H1 (cell line): ENCODE measurements at regions not wholly inside any gene's neighbourhood (a gene's known extent, or its start where the extent isn't known, plus 50 kb on each side); places are given as distances from the start of the nearest gene placed in this dataset.

Source experiments
- CTCF ChIA-PET: fragments of 300-600 bp; sonication (Branson Sonifier 250); formaldehyde crosslinking; loops from one replicate; lab custom pipeline; 2021; ENCODE audit not compliant: partially characterized antibody; lab: Charles Lee
- POLR2A ChIA-PET: fragments of 300-600 bp; sonication (Branson Sonifier 250); formaldehyde crosslinking; loops from one replicate; lab custom pipeline; 2021; ENCODE audit warnings: inconsistent platforms; ENCODE audit not compliant: partially characterized antibody; lab: Charles Lee
- DNase-seq, 2 experiments: peaks; one replicate each; pipeline versions ENCODE4 v3.0.0 to v3.0.0-alpha.2; 2010 to 2022; ENCODE audit warnings: low spot score in 2 of 2, low read depth in 1 of 2, mixed read lengths in 1 of 2
- FAIRE-seq: peaks from 2 replicates; lab custom pipeline; 2011; peaks lifted over from hg19 to GRCh38; lab: Jason Lieb, UNC
- H2AFZ ChIP-seq: 2 replicates; pipeline ENCODE4 v1.8.1; 2012; ENCODE audit warnings: low read length, inconsistent platforms
- H2AK5ac ChIP-seq: 2 replicates; pipeline ENCODE4 v1.6.1; 2013; ENCODE audit warnings: low read depth, low read length
- H2BK120ac ChIP-seq: replicated peaks from 2 replicates; pipeline ENCODE3; 2013; ENCODE audit warnings: low read depth, low read length, inconsistent platforms
- H2BK12ac ChIP-seq: 2 replicates; pipeline ENCODE4 v1.6.1; 2013; ENCODE audit warnings: low read depth, low read length
- H2BK15ac ChIP-seq: 2 replicates; pipeline ENCODE4 v1.6.1; 2013; ENCODE audit warnings: low read length
- H2BK20ac ChIP-seq: 2 replicates; pipeline ENCODE4 v1.6.1; 2013; ENCODE audit warnings: low read length
- H2BK5ac ChIP-seq: 2 replicates; pipeline ENCODE4 v1.6.1; 2013; ENCODE audit warnings: low read depth, low read length
- H3K14ac ChIP-seq: 2 replicates; pipeline ENCODE4 v1.6.1; 2013; ENCODE audit warnings: inconsistent platforms; ENCODE audit not compliant: insufficient read length
- H3K18ac ChIP-seq: 2 replicates; pipeline ENCODE4 v1.6.1; 2013; ENCODE audit warnings: low read length; ENCODE audit errors: extremely low read depth
- H3K23ac ChIP-seq: 2 replicates; pipeline ENCODE4 v1.6.1; 2013; ENCODE audit warnings: inconsistent platforms; ENCODE audit not compliant: insufficient read length
- H3K23me2 ChIP-seq: 2 replicates; pipeline ENCODE4 v1.6.1; 2013; ENCODE audit warnings: low read depth, low read length
- H3K27ac ChIP-seq: 2 replicates; pipeline ENCODE4 v1.6.1; 2011; ENCODE audit warnings: low read depth, low read length, inconsistent platforms
- H3K27me3 ChIP-seq, 4 experiments: replicated peaks in 1 of 4; 1 replicate in 1 of 4; 2 replicates in 3 of 4; pipeline versions ENCODE4 v1.6.1 to v1.8.1; 2011 to 2013; ENCODE audit warnings: low read length in 3 of 4, mild to moderate bottlenecking in 3 of 4, inconsistent platforms in 2 of 4, mixed read lengths in 2 of 4, moderate library complexity in 1 of 4; ENCODE audit not compliant: control insufficient read depth in 3 of 4, insufficient read depth in 3 of 4; ENCODE audit errors: extremely low read depth in 1 of 4
- H3K36me3 ChIP-seq, 4 experiments: 2 replicates each; pipeline versions ENCODE4 v1.6.1 to v1.8.1; 2011 to 2013; ENCODE audit warnings: mild to moderate bottlenecking in 4 of 4, low read length in 3 of 4, moderate library complexity in 2 of 4, control low read depth in 1 of 4, inconsistent platforms in 1 of 4; ENCODE audit not compliant: insufficient read depth in 4 of 4, control insufficient read depth in 2 of 4
- H3K4ac ChIP-seq: replicated peaks from 2 replicates; pipeline ENCODE3; 2013; ENCODE audit warnings: low read length, low read depth, mixed read lengths, inconsistent platforms; ENCODE audit not compliant: insufficient read length
- H3K4me1 ChIP-seq, 4 experiments: replicated peaks in 1 of 4; 1 replicate in 1 of 4; 2 replicates in 3 of 4; pipeline versions ENCODE4 v1.6.1 to v1.8.1; 2011 to 2013; ENCODE audit warnings: low read length in 3 of 4, inconsistent platforms in 2 of 4, mixed read lengths in 1 of 4; ENCODE audit not compliant: insufficient read depth in 4 of 4, control insufficient read depth in 3 of 4
- H3K4me2 ChIP-seq, 2 experiments: 2 replicates each; pipeline versions ENCODE4 v1.6.1 to v1.8.1; 2011 to 2013; ENCODE audit warnings: low read depth in 2 of 2, low read length in 2 of 2, control low read depth in 1 of 2, inconsistent platforms in 1 of 2, mild to moderate bottlenecking in 1 of 2; ENCODE audit not compliant: insufficient read depth in 1 of 2
- H3K4me3 ChIP-seq, 4 experiments: fragments of 200-600, 300-600 bp in 1 of 4; sonication (generic), shearing (Covaris generic), sonication (Bioruptor Twin) in 1 of 4; 2 replicates each; pipeline versions ENCODE4 v1.5.1 to v1.8.1; 2011 to 2016; ENCODE audit warnings: low read length in 4 of 4, low read depth in 3 of 4, control low read depth in 2 of 4, inconsistent platforms in 2 of 4, mild to moderate bottlenecking in 2 of 4, mixed read lengths in 1 of 4, moderate library complexity in 1 of 4; ENCODE audit not compliant: insufficient read depth in 2 of 4; ENCODE audit errors: extremely low read depth in 1 of 4
- H3K56ac ChIP-seq: replicated peaks from 2 replicates; pipeline ENCODE3; 2013; ENCODE audit warnings: low read depth, mild to moderate bottlenecking, mixed read lengths, low read length, inconsistent platforms; ENCODE audit not compliant: insufficient read length
- H3K79me1 ChIP-seq: 2 replicates; pipeline ENCODE4 v1.6.1; 2013; ENCODE audit warnings: low read depth, low read length, control low read depth
- H3K79me2 ChIP-seq, 2 experiments: 2 replicates each; pipeline versions ENCODE4 v1.6.1 to v1.8.1; 2012 to 2013; ENCODE audit warnings: low read length in 2 of 2, mild to moderate bottlenecking in 2 of 2, inconsistent platforms in 1 of 2; ENCODE audit not compliant: insufficient read depth in 2 of 2, control insufficient read depth in 1 of 2
- H3K9ac ChIP-seq, 4 experiments: replicated peaks in 1 of 4; 1 replicate in 1 of 4; 2 replicates in 3 of 4; pipeline versions ENCODE4 v1.6.1 to v1.8.1; 2011 to 2013; ENCODE audit warnings: low read depth in 3 of 4, low read length in 3 of 4, control low read depth in 2 of 4, mild to moderate bottlenecking in 2 of 4, moderate library complexity in 2 of 4, inconsistent platforms in 1 of 4; ENCODE audit errors: extremely low read depth in 1 of 4
- H3K9me3 ChIP-seq, 2 experiments: 2 replicates each; pipeline versions ENCODE4 v1.6.1 to v1.8.1; 2012 to 2013; ENCODE audit warnings: mild to moderate bottlenecking in 2 of 2, moderate library complexity in 2 of 2, control low read depth in 1 of 2, inconsistent platforms in 1 of 2, low read depth in 1 of 2, low read length in 1 of 2, mixed read lengths in 1 of 2; ENCODE audit not compliant: insufficient read depth in 2 of 2
- H4K20me1 ChIP-seq, 2 experiments: replicated peaks in 1 of 2; 2 replicates each; pipeline versions ENCODE3 to v1.8.1; 2011 to 2013; ENCODE audit warnings: inconsistent platforms in 2 of 2, low read length in 2 of 2, mild to moderate bottlenecking in 1 of 2; ENCODE audit not compliant: insufficient read depth in 2 of 2, control insufficient read depth in 1 of 2
- H4K5ac ChIP-seq: 2 replicates; pipeline ENCODE4 v1.6.1; 2013; ENCODE audit warnings: low read length, low read depth, mixed read lengths, inconsistent platforms; ENCODE audit not compliant: insufficient read length
- H4K8ac ChIP-seq: 2 replicates; pipeline ENCODE4 v1.8.0; 2013; ENCODE audit warnings: mild to moderate bottlenecking, moderate library complexity, low read length, inconsistent platforms; ENCODE audit not compliant: insufficient read depth; ENCODE audit errors: extremely low read depth
- H4K91ac ChIP-seq: replicated peaks from 2 replicates; pipeline ENCODE3; 2013; ENCODE audit warnings: low read length, mixed read lengths, inconsistent platforms; ENCODE audit not compliant: insufficient read length
- CBX8 ChIP-seq: fragments of 300-800, 300-1000 bp; sonication (generic); IDR thresholded peaks from 2 replicates; pipeline ENCODE4 v1.7.1; 2016; ENCODE audit warnings: low read depth, low read length, borderline replicate concordance
- EP300 ChIP-seq, 2 experiments: IDR thresholded peaks; 1 replicate in 1 of 2; 2 replicates in 1 of 2; pipeline ENCODE4 v1.6.1; 2011 to 2012; ENCODE audit warnings: low read depth in 2 of 2, low read length in 2 of 2, mild to moderate bottlenecking in 2 of 2, borderline replicate concordance in 1 of 2, inconsistent platforms in 1 of 2, moderate library complexity in 1 of 2
- EZH2 ChIP-seq: fragments of 200-600 bp; sonication (generic); IDR thresholded peaks from 2 replicates; pipeline ENCODE4 v1.7.1; 2012; ENCODE audit warnings: low read depth, mild to moderate bottlenecking, moderate library complexity, low read length, inconsistent platforms; ENCODE audit not compliant: severe bottlenecking
- FOSL1 ChIP-seq: IDR thresholded peaks from 2 replicates; pipeline ENCODE4 v1.6.1; 2011; ENCODE audit warnings: mild to moderate bottlenecking, low read depth, low read length, moderate library complexity; ENCODE audit not compliant: insufficient read depth
- GTF2F1 ChIP-seq: IDR thresholded peaks from 2 replicates; pipeline ENCODE4 v1.6.1; 2012; ENCODE audit warnings: low read depth, low read length, improper control_type of control experiment, borderline replicate concordance
- HDAC2 ChIP-seq, 2 experiments: fragments of 300-600 bp in 1 of 2; sonication (generic) in 1 of 2; IDR thresholded peaks; 2 replicates each; pipeline ENCODE4 v1.6.1; 2011 to 2012; ENCODE audit warnings: low read depth in 2 of 2, low read length in 2 of 2, mild to moderate bottlenecking in 2 of 2, moderate library complexity in 2 of 2, borderline replicate concordance in 1 of 2, inconsistent platforms in 1 of 2
- KDM4A ChIP-seq: IDR thresholded peaks from one replicate; pipeline ENCODE4 v1.7.1; 2012; ENCODE audit warnings: low read depth, mild to moderate bottlenecking, moderate library complexity, low read length, inconsistent platforms; ENCODE audit not compliant: severe bottlenecking
- POU5F1 ChIP-seq: IDR thresholded peaks from 2 replicates; pipeline ENCODE4 v1.6.1; 2011; ENCODE audit warnings: low read depth, mild to moderate bottlenecking, low read length, moderate library complexity
- RBBP5 ChIP-seq: IDR thresholded peaks from 2 replicates; pipeline ENCODE4 v1.7.1; 2012; ENCODE audit warnings: low read depth, mild to moderate bottlenecking, inconsistent platforms, low read length, moderate library complexity, borderline replicate concordance
- SIRT6 ChIP-seq: IDR thresholded peaks from one replicate; pipeline ENCODE4 v1.7.1; 2012; ENCODE audit warnings: low read length, inconsistent platforms
- SIX5 ChIP-seq: IDR thresholded peaks from 2 replicates; pipeline ENCODE4 v1.6.1; 2011; ENCODE audit warnings: mild to moderate bottlenecking, low read depth, low read length
- TAF1 ChIP-seq: IDR thresholded peaks from 2 replicates; pipeline ENCODE4 v1.6.1; 2011; ENCODE audit warnings: mild to moderate bottlenecking, low read depth, low read length
- TF ChIP-seq, protein P1 (sequence below), 3 experiments: IDR thresholded peaks; 1 replicate in 2 of 3; 2 replicates in 1 of 3; pipeline versions ENCODE4 v1.5.1 to v1.6.1; 2011; ENCODE audit warnings: low read length in 3 of 3, mild to moderate bottlenecking in 3 of 3, inconsistent platforms in 2 of 3, low read depth in 1 of 3, moderate library complexity in 1 of 3; ENCODE audit not compliant: insufficient read depth in 1 of 3; ENCODE audit errors: control extremely low read depth in 1 of 3

DNA sequence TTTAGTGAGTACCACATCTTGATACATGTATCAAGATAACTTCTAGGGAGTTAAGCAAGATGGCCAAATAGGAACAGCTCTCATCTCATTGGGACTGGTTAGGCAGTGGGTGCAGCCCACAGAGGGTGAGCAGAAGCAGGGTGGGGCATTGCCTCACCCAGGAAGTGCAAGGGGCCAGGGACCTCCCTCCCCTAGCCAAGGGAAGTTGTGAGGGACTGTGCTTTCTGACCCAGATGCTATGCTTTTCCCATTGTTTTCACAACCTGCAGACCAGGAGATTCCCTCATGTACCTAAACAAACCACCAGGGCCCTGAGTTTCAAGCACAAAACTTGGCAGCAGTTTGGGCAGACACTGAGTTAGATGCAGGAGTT is 665.0 kb upstream of the CBLB start:
- DNase-seq = no peak
- Histone ChIP-seq H3K18ac (no peak overlapping the region), H3K4me2 (no peak overlapping the region), H3K56ac (no peak overlapping the region), H2BK20ac (no peak overlapping the region), H3K4me3 (no peak overlapping the region), H3K9me3 (0 out of 4 replicates have a peak, but pooled peaks cover 3 to 10% of the 10 kb centered on the region in 2 experiments), H3K4ac (no peak overlapping the region), H3K27ac (no peak overlapping the region), H3K14ac (no peak overlapping the region), H3K9ac (no peak overlapping the region), H4K20me1 (no peaks in the 10 kb centered on the region), H2BK120ac (peak overlapping the region; percentile 72), H3K79me2 (no peaks in the 10 kb centered on the region), H4K91ac (no peak overlapping the region), H2AK5ac (no peak overlapping the region), H3K23ac (no peak overlapping the region), H4K5ac (no peak overlapping the region), H3K27me3 (no peaks in the 10 kb centered on the region), H3K79me1 (no peaks in the 10 kb centered on the region), H3K36me3 (no peaks in the 10 kb centered on the region; a peak in 2 of 8 replicates), H3K23me2 (no peaks in the 10 kb centered on the region), H4K8ac (no peak overlapping the region; the same call in 1 of the 2 replicates), H3K4me1 (no peaks in the 10 kb centered on the region), H2BK12ac (no peak overlapping the region), H2BK5ac (no peak overlapping the region), H2BK15ac (no peak overlapping the region), H2AFZ (no peak overlapping the region)
- ChIA-PET POLR2A (no interaction called here), CTCF (no interaction called here)
- TF ChIP-seq EP300 (IDR thresholded peaks at IDR 0.05; ENCODE audit: borderline replicate concordance in 1 of 2, low read depth in 2 of 2, low read length in 2 of 2) = no peak
- no peak for TF ChIP-seq POU5F1
- no peak for TF ChIP-seq FOSL1
- TF ChIP-seq EZH2 = no peak
- no peak for TF ChIP-seq SIX5
- TF ChIP-seq TAF1 = no peak
- TF ChIP-seq RBBP5 = no peak
- no peak for TF ChIP-seq KDM4A
- TF ChIP-seq GTF2F1 = no peak
- no peak for TF ChIP-seq HDAC2 (IDR thresholded peaks at IDR 0.05; ENCODE audit: borderline replicate concordance in 1 of 2, low read depth in 2 of 2, low read length in 2 of 2)
- no peak for TF ChIP-seq CBX8
- no peak for TF ChIP-seq SIRT6
- TF ChIP-seq, protein P1, sequence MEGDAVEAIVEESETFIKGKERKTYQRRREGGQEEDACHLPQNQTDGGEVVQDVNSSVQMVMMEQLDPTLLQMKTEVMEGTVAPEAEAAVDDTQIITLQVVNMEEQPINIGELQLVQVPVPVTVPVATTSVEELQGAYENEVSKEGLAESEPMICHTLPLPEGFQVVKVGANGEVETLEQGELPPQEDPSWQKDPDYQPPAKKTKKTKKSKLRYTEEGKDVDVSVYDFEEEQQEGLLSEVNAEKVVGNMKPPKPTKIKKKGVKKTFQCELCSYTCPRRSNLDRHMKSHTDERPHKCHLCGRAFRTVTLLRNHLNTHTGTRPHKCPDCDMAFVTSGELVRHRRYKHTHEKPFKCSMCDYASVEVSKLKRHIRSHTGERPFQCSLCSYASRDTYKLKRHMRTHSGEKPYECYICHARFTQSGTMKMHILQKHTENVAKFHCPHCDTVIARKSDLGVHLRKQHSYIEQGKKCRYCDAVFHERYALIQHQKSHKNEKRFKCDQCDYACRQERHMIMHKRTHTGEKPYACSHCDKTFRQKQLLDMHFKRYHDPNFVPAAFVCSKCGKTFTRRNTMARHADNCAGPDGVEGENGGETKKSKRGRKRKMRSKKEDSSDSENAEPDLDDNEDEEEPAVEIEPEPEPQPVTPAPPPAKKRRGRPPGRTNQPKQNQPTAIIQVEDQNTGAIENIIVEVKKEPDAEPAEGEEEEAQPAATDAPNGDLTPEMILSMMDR (IDR thresholded peaks at IDR 0.05; ENCODE audit: control extremely low read depth in 1 of 3, insufficient read depth in 1 of 3, low read depth in 1 of 3, low read length in 3 of 3) = no peak
- FAIRE-seq = no peak
